ENCODE measurements at regions not wholly inside any gene's neighbourhood (a gene's known extent, or its start where the extent isn't known, plus 50 kb on each side); places are given as distances from the start of the nearest gene placed in this dataset.

GRCh38 chr18:64615021-64615420 lies 466.1 kb upstream of the LINC00305 start:
- TF ChIP-seq, protein P1, sequence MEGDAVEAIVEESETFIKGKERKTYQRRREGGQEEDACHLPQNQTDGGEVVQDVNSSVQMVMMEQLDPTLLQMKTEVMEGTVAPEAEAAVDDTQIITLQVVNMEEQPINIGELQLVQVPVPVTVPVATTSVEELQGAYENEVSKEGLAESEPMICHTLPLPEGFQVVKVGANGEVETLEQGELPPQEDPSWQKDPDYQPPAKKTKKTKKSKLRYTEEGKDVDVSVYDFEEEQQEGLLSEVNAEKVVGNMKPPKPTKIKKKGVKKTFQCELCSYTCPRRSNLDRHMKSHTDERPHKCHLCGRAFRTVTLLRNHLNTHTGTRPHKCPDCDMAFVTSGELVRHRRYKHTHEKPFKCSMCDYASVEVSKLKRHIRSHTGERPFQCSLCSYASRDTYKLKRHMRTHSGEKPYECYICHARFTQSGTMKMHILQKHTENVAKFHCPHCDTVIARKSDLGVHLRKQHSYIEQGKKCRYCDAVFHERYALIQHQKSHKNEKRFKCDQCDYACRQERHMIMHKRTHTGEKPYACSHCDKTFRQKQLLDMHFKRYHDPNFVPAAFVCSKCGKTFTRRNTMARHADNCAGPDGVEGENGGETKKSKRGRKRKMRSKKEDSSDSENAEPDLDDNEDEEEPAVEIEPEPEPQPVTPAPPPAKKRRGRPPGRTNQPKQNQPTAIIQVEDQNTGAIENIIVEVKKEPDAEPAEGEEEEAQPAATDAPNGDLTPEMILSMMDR (IDR thresholded peaks at IDR 0.05), result no peak
- no peak for TF ChIP-seq POLR2A (IDR thresholded peaks at IDR 0.05)

Data from body of pancreas (tissue), 4 donors.